ENCODE measurements at regions not wholly inside any gene's neighbourhood (a gene's known extent, or its start where the extent isn't known, plus 50 kb on each side); places are given as distances from the start of the nearest gene placed in this dataset.
"Not testable (repeated sequence)": the region's sequence is repeated elsewhere in the genome, so short reads cannot be mapped to it uniquely, and the experiment has no call there.

DNA sequence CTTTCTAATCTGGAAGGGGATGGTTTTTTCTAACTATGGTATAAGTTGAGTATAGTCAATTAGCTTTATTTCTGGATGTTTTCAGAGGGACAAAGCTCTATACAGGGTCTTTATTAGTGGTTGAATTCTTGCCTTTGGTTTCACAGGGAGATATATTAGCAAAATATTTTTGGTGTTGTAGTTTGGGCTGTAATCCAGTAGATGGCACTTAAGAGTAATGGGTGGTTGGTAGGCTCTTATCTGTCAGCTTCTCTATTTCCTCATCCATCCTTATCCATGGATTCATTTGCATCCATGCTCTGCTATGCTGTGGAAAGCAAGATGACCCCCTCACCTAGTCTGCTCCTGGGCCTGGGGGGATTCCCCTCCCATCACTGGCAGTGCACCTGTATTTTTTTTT, 363.6 kb upstream of the CYLC2 start:
- H3K4me3 ChIP-seq, result no peak overlapping the region
- no peak overlapping the region for H3K4me2 ChIP-seq
- no peaks in the 10 kb centered on the region for H3K9me3 ChIP-seq
- TF ChIP-seq Cebpa-rat (IDR thresholded peaks at IDR 0.05), result no peak
- H3K9ac ChIP-seq, result no peak overlapping the region
- H3K27me3 ChIP-seq, result no peaks in the 10 kb centered on the region
- H3K4me1 ChIP-seq, result no peaks in the 10 kb centered on the region
- H3K27ac ChIP-seq, result no peak overlapping the region
- H3K36me3 ChIP-seq, result no peaks in the 10 kb centered on the region
- H4K20me1 ChIP-seq, result no peaks in the 10 kb centered on the region

DNA sequence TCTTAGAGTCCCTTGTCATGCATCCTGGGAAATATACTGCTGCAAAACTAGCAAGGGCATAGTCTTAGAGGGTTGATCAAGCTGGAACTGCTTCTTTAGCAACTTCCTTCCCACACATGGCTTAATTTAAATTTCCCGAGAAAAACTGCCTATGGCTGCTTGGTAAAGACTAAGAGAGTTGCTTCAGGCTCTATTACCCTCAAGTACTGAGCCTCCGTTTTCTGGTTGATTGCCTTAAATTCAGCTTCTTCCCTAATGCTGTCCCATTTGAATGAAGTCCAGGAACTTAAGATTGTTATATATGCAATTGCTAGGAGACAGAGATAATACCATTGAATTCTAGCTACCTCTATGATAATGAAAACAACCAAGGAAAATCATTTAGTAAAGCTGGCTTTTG, 385.7 kb upstream of the CYLC2 start:
- no peaks in the 10 kb centered on the region for H3K36me3 ChIP-seq
- H3K9ac ChIP-seq, result no peak overlapping the region
- H3K4me3 ChIP-seq, result no peak overlapping the region
- no peak for TF ChIP-seq Cebpa-rat (IDR thresholded peaks at IDR 0.05)
- peaks cover 4% of the 10 kb centered on the region for H3K9me3 ChIP-seq
- H3K27me3 ChIP-seq, result no peaks in the 10 kb centered on the region
- H3K4me1 ChIP-seq, result no peaks in the 10 kb centered on the region
- no peaks in the 10 kb centered on the region for H4K20me1 ChIP-seq
- no peak overlapping the region for H3K4me2 ChIP-seq
- no peak overlapping the region for H3K27ac ChIP-seq

DNA sequence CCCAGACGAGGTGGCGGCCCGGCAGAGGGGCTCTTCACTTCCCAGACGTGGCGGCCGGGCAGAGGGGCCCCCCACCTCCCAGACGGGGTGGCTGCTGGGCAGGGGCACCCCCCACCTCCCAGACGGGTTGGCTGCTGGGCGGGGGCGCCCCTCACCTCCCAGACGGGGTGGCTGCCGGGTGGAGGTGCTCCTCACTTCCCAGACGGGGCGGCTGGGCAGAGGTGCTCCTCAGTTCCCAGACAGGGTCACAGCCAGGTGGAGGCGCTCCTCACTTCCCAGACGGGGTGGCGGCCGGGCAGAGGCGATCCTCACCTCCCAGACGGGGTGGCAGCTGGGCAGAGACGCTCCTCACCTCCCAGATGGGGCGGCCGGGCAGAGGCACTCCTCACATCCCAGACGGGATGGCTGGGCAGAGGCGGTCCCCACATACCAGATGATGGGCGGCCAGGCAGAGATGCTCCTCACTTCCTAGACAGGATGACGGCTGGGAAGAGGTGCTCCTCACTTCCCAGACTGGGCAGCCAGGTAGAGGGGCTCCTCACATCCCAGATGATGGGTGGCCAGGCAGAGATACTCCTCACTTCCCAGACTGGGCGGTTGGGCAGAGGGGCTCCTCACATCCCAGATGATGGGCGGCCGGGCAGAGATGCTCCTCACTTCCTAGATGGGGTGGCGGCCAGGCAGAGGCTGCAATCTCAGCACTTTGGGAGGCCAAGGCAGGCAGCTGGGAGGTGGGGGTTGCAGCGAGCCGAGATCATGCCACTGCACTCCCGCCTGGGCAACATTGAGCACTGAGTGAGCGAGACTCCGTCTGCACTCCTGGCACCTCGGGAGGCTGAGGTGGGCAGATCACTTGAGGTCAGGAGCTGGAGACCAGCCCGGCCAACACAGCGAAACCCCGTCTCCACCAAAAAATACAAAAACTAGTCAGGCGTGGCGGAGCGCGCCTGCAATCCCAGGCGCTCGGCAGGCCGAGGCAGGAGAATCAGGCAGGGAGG, 391.6 kb upstream of the CYLC2 start:
- H3K4me2 ChIP-seq, H3K9ac ChIP-seq, H3K36me3 ChIP-seq, H4K20me1 ChIP-seq, H3K4me3 ChIP-seq, H3K4me1 ChIP-seq, H3K27me3 ChIP-seq, H3K27ac ChIP-seq: not testable (repeated sequence)
- H3K9me3 ChIP-seq, result peaks cover 43% of the 10 kb centered on the region

DNA sequence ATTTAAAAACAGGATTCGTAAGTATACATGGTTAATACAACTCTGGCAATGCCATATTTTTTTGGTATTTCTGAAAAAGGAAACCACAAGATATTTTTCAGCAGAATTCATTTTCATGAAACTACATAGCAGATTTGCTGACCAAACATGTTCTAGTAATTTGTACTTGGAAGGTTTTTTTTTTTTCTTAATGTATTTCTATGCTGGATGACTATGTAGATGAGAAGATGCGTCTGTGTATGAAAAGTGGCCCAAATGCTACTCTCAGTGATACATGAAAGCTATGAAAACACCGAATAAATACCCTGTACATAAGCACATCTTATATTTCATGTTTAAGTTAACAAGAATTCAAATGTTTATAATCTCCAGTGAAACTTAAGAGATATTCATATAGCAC, 400.9 kb upstream of the CYLC2 start:
- H3K27ac ChIP-seq, result no peak overlapping the region

DNA sequence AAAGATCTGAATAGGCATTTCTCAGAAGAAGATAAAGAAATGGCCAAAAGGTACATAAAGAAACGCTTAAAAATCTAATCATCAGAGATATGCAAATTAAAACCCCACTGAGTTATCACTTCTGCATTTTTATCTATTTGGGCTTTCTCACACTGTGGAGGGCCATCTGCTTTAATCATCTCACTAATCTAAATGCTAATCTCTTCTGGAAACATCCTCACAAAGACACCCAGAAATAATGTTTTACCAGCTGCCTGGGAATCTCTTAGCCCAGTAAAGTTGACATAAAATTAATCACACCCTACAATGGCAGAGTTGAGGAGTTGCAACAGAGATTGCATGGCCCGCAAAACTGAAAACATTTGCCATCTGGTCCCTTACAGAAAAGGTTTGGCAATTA, 407.9 kb upstream of the CYLC2 start:
- Histone ChIP-seq H3K27me3 (no peaks in the 10 kb centered on the region), H3K9ac (no peak overlapping the region), H3K36me3 (no peaks in the 10 kb centered on the region), H4K20me1 (no peaks in the 10 kb centered on the region), H3K4me3 (no peak overlapping the region), H3K27ac (no peak overlapping the region), H3K4me1 (no peaks in the 10 kb centered on the region), H3K4me2 (no peak overlapping the region), H3K9me3 (no peaks in the 10 kb centered on the region)
- no peak for TF ChIP-seq Cebpa-rat (IDR thresholded peaks at IDR 0.05)

More for the DNA sequence above, 400.9 kb upstream of the CYLC2 start:
- Histone ChIP-seq H3K4me2 (no peak overlapping the region), H3K36me3 (no peaks in the 10 kb centered on the region), H4K20me1 (no peaks in the 10 kb centered on the region), H3K9ac (no peak overlapping the region), H3K9me3 (peaks cover 4% of the 10 kb centered on the region; the same call in 1 of the 2 replicates), H3K27me3 (no peaks in the 10 kb centered on the region), H3K4me3 (no peak overlapping the region), H3K4me1 (no peaks in the 10 kb centered on the region)
- TF ChIP-seq Cebpa-rat (IDR thresholded peaks at IDR 0.05), result no peak

DNA sequence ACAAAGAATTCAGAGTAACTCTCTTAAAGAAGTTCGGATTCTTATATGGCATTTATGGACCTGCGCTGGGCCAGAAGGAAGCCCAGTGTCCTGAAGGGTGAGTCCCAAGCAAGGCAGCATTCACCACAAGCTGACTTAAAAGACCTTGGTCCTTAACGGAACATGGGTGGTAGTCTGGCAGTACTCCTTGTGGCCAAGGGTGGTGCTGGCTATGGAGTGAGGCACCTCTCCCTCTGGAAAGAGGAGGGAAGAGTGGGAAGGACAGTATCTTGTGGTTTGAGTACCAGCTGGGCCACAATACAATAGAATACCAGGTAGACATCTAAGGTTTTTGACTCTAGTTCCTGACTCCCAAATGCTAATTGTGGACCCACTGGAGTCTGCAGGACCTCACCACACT, 425.7 kb upstream of the CYLC2 start:
- no peaks in the 10 kb centered on the region for H3K36me3 ChIP-seq
- no peak overlapping the region for H3K4me3 ChIP-seq
- H3K4me1 ChIP-seq, result no peaks in the 10 kb centered on the region
- no peaks in the 10 kb centered on the region for H3K9me3 ChIP-seq
- no peaks in the 10 kb centered on the region for H4K20me1 ChIP-seq
- no peak for TF ChIP-seq Cebpa-rat (IDR thresholded peaks at IDR 0.05)
- H3K27ac ChIP-seq, result no peak overlapping the region
- H3K27me3 ChIP-seq, result no peaks in the 10 kb centered on the region
- H3K9ac ChIP-seq, result no peak overlapping the region
- H3K4me2 ChIP-seq, result no peak overlapping the region

DNA sequence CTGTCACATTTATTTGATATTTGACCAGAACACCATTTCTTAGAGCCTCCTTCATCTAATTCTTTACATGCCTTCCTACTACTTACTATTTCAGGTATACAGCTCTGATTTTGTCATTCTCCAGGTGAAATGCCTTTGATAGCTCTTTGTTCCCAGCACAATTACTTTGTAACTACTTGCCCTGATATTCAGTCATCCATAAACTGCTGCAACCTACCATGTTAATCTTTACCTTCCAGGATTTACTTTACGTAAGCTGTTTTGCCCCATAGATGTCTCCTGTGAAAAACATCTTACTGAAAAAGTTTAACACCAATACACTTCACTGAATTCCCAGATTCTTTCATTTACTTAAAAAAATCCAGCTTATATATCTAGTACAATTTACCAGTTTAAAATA, 443.8 kb upstream of the CYLC2 start:
- peaks cover 22% of the 10 kb centered on the region for H3K9me3 ChIP-seq
- H4K20me1 ChIP-seq, result no peaks in the 10 kb centered on the region
- TF ChIP-seq Cebpa-rat (IDR thresholded peaks at IDR 0.05), result no peak
- H3K4me1 ChIP-seq, result no peaks in the 10 kb centered on the region
- no peaks in the 10 kb centered on the region for H3K36me3 ChIP-seq
- H3K27me3 ChIP-seq, result no peaks in the 10 kb centered on the region
- no peak overlapping the region for H3K4me3 ChIP-seq
- no peak overlapping the region for H3K27ac ChIP-seq
- H3K4me2 ChIP-seq, result no peak overlapping the region
- H3K9ac ChIP-seq, result no peak overlapping the region

DNA sequence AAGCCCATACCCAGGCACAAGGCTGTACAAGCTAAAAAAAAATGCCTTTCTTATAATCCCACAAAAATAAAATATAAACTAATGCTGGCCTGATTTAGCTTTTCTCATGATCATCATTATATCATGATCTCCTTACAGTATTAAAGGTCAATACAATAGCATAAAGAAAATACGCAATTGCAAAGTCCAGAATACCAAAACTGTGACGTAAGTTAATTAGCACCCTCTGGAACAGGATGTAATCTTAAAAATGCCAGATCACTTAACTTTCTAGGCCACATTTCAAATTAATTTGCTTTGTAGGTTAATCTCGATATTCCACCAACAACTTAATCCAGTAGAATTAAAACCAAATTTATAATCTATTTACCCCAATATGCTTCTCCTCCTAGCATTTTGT, 444.2 kb upstream of the CYLC2 start:
- Histone ChIP-seq H4K20me1 (no peaks in the 10 kb centered on the region), H3K9ac (no peak overlapping the region), H3K4me1 (no peaks in the 10 kb centered on the region), H3K27me3 (no peaks in the 10 kb centered on the region), H3K4me3 (no peak overlapping the region), H3K4me2 (no peak overlapping the region), H3K27ac (no peak overlapping the region), H3K9me3 (peaks cover 22% of the 10 kb centered on the region), H3K36me3 (no peaks in the 10 kb centered on the region)
- no peak for TF ChIP-seq Cebpa-rat (IDR thresholded peaks at IDR 0.05)

DNA sequence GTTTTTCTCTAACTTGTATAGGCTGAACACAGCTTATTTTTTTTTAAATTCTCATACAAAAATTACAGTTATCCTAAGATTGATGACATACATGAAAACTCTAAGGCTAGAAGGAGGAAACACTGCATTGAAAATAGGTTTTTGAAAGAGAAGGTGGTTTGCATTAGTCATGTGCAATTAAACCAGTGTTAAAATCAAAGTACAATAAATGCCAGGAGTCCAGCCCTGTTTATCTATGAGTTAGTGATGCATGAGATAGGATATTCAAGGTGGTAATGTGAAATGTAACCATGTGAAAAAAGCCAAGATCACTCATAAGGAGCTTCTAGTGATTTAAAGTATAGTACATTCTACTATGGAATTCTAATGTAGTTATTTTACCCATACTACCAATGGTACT, 444.9 kb upstream of the CYLC2 start:
- Histone ChIP-seq H3K4me3 (no peak overlapping the region), H3K36me3 (no peaks in the 10 kb centered on the region), H3K27me3 (no peaks in the 10 kb centered on the region), H4K20me1 (no peaks in the 10 kb centered on the region), H3K27ac (no peak overlapping the region), H3K4me2 (no peak overlapping the region), H3K9ac (no peak overlapping the region), H3K9me3 (peaks cover 22% of the 10 kb centered on the region), H3K4me1 (no peaks in the 10 kb centered on the region)
- TF ChIP-seq Cebpa-rat (IDR thresholded peaks at IDR 0.05), result no peak

DNA sequence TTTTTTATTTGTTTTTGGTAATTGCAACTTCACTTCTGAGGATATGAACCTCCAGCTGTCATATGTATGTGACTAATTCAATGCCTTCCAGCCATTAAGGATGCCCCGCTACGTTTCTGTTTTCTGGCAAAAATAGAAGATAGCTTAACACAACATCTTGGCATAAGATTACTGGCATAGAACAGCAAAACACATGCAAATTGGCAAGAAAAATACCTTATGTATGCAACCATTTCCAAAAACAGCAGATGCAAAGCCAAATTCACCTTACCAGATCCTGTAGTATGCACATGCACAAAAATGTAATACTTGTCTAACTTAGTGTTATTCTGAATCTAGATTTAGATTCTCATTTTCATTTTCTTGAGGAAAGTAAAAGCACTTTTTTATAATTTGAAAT, 461.1 kb upstream of the CYLC2 start:
- Histone ChIP-seq H3K4me2 (no peak overlapping the region), H3K9ac (no peak overlapping the region), H4K20me1 (no peaks in the 10 kb centered on the region), H3K27me3 (no peaks in the 10 kb centered on the region), H3K36me3 (no peaks in the 10 kb centered on the region), H3K4me3 (no peak overlapping the region), H3K9me3 (no peaks in the 10 kb centered on the region), H3K4me1 (no peaks in the 10 kb centered on the region), H3K27ac (no peak overlapping the region)
- no peak for TF ChIP-seq Cebpa-rat (IDR thresholded peaks at IDR 0.05)

Data from BLaER1 (cell line).